ENCODE measurements at regions not wholly inside any gene's neighbourhood (a gene's known extent, or its start where the extent isn't known, plus 50 kb on each side); places are given as distances from the start of the nearest gene placed in this dataset.
"Not testable (repeated sequence)": the region's sequence is repeated elsewhere in the genome, so short reads cannot be mapped to it uniquely, and the experiment has no call there.

DNA sequence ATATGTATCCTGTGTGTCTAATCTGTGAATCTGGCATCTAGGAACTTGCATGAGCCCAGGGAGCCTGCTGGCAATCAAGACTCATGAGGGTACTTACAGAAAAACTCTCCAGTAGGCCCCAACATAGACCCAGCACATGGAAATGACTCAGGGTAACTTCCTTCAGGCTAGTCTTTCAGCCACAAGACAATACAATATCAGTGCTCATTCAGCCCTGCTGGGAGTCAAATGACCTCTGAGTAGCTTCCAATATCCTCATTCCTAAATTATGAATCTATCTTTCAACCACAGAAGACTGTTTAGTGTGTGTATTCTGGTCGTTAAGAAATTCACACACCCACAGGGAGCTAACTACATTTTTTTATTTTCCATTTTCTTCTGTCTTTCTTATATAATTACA lies 1273.0 kb downstream of the EFNA5 start:
- no peak for ATAC-seq
- intact Hi-C loops (cut with DNase I): no loop called here
- TF ChIP-seq, protein P1, sequence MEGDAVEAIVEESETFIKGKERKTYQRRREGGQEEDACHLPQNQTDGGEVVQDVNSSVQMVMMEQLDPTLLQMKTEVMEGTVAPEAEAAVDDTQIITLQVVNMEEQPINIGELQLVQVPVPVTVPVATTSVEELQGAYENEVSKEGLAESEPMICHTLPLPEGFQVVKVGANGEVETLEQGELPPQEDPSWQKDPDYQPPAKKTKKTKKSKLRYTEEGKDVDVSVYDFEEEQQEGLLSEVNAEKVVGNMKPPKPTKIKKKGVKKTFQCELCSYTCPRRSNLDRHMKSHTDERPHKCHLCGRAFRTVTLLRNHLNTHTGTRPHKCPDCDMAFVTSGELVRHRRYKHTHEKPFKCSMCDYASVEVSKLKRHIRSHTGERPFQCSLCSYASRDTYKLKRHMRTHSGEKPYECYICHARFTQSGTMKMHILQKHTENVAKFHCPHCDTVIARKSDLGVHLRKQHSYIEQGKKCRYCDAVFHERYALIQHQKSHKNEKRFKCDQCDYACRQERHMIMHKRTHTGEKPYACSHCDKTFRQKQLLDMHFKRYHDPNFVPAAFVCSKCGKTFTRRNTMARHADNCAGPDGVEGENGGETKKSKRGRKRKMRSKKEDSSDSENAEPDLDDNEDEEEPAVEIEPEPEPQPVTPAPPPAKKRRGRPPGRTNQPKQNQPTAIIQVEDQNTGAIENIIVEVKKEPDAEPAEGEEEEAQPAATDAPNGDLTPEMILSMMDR (IDR thresholded peaks at IDR 0.05): no peak
- no peak for DNase-seq
- H3K36me3 ChIP-seq (ENCODE audit: insufficient read depth in 1 of 2, low read depth in 1 of 2): no peaks in the 10 kb centered on the region
- H3K4me3 ChIP-seq: no peak overlapping the region
- H3K27me3 ChIP-seq (ENCODE audit: insufficient read depth in 3 of 3, low read length in 2 of 3): no peaks in the 10 kb centered on the region
- no peak overlapping the region for H3K27ac ChIP-seq
- H3K4me1 ChIP-seq: no peaks in the 10 kb centered on the region
- WGBS, 3 donors: 11 to 29% (median 13%) methylated on average over 1 of the region's 1 CpG
- H3K9me3 ChIP-seq: no peaks in the 10 kb centered on the region

DNA sequence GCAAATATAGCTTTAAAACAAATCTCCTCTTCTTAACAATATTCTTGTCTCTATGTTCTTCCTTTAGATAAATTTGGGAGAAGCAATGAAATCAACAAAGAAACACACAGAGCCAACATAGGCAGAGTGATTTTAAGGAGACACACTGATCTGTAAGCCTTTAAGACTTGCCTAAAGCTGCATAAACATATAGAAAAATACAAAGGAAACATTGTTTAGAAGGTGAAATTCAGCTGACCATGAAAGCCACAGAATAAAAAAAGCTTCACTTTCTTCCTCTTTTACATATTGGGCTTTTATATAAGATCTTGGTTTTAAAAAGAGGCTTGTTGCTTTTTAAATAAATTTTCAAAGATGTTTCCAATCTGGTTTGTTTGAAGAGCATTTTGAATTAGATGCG lies 1277.5 kb downstream of the EFNA5 start:
- TF ChIP-seq, protein P1 (IDR thresholded peaks at IDR 0.05): no peak
- no peaks in the 10 kb centered on the region for H3K36me3 ChIP-seq (ENCODE audit: insufficient read depth in 1 of 2, low read depth in 1 of 2)
- intact Hi-C loops (cut with DNase I): no loop called here
- H3K4me1 ChIP-seq: no peaks in the 10 kb centered on the region
- H3K4me3 ChIP-seq: no peak overlapping the region
- no peaks in the 10 kb centered on the region for H3K9me3 ChIP-seq
- no peak for ATAC-seq
- no peaks in the 10 kb centered on the region for H3K27me3 ChIP-seq (ENCODE audit: insufficient read depth in 3 of 3, low read length in 2 of 3)
- DNase-seq: no peak
- 96 to 100% (median 98%) methylated on average over 1 of the region's 1 CpG for WGBS, 3 donors
- no peak overlapping the region for H3K27ac ChIP-seq

DNA sequence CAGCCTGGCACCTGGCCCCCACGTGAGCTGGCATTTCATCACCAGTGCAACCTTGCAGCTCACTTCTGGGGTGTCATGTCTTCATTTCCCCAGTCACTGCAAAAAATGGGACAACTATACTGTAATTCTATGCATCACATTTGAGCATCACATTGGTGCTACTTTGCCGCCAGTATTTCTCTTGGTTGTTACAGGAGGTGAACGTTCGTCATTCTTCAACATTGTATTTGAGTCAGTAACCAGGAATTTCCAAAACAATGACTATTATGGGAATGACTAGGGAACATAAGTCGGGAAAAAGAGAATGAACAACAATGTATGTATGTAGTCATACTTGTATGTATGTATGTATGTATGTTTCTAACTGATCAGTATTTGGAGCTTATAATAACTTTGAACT lies 1278.0 kb downstream of the EFNA5 start:
- no peaks in the 10 kb centered on the region for H3K4me1 ChIP-seq
- H3K36me3 ChIP-seq (ENCODE audit: insufficient read depth in 1 of 2, low read depth in 1 of 2): no peaks in the 10 kb centered on the region
- H3K27me3 ChIP-seq (ENCODE audit: insufficient read depth in 3 of 3, low read length in 2 of 3): no peaks in the 10 kb centered on the region
- intact Hi-C loops (cut with DNase I): no loop called here
- WGBS, 3 donors: 83 to 90% (median 84%) methylated on average over 5 of the region's 5 CpGs
- H3K9me3 ChIP-seq: no peaks in the 10 kb centered on the region
- ATAC-seq (no peak), DNase-seq (no peak)
- H3K27ac ChIP-seq: no peak overlapping the region
- no peak overlapping the region for H3K4me3 ChIP-seq
- TF ChIP-seq, protein P1 (IDR thresholded peaks at IDR 0.05): no peak

DNA sequence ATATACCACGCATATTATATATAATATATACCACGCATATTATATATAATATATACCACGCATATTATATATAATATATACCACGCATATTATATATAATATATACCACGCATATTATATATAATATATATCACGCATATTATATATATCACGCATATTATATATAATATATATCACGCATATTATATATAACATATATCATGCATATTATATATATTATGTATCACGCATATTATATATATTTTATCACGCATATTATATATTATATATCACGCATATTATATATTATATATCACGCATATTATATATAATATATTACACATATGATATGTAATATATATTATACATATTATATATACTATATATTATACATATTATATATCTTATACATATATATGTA lies 1283.0 kb downstream of the EFNA5 start:
- H3K27ac ChIP-seq; intact Hi-C loops (cut with DNase I); DNase-seq; H3K4me3 ChIP-seq; H3K9me3 ChIP-seq; H3K36me3 ChIP-seq (ENCODE audit: insufficient read depth in 1 of 2, low read depth in 1 of 2); ATAC-seq; H3K27me3 ChIP-seq (ENCODE audit: insufficient read depth in 3 of 3, low read length in 2 of 3); H3K4me1 ChIP-seq: not testable (repeated sequence)
- 92 to 96% (median 94%) methylated on average over 10 of the region's 12 CpGs for WGBS, 3 donors

DNA sequence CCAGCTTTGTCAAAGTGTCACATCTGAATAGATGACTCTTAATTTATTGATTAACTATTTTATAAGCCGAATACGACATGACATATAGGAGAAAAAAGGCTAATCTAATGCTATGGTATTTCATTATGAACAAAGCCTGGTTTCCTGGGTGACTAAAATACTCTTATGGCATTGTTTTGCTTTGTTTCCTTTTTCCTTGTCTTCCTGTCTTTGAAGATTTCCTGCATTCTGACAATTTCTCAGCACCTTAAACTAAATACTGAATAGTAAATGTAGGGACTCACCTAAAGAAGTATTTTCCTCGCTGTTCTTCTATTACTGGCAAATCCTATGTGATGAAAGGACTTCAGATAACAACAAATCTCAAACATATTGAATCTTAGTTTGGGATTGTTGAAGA lies 1284.5 kb downstream of the EFNA5 start:
- Histone ChIP-seq H3K27me3 (ENCODE audit: insufficient read depth in 3 of 3, low read length in 2 of 3) (no peaks in the 10 kb centered on the region), H3K27ac (no peak overlapping the region), H3K4me1 (no peaks in the 10 kb centered on the region), H3K36me3 (ENCODE audit: insufficient read depth in 1 of 2, low read depth in 1 of 2) (no peaks in the 10 kb centered on the region), H3K9me3 (no peaks in the 10 kb centered on the region), H3K4me3 (no peak overlapping the region)
- intact Hi-C loops (cut with DNase I): no loop called here
- TF ChIP-seq, protein P1 (IDR thresholded peaks at IDR 0.05): no peak
- 82 to 95% (median 85%) methylated on average over 3 of the region's 3 CpGs for WGBS, 3 donors
- no peak for DNase-seq
- no peak for ATAC-seq
